WTC11 (cell line): ENCODE measurements at regions not wholly inside any gene's neighbourhood (a gene's known extent, or its start where the extent isn't known, plus 50 kb on each side); places are given as distances from the start of the nearest gene placed in this dataset.

Experiments
- ATAC-seq: fragments of 200-7000 bp; cut with Tn5 transposase; 2 replicates; pipeline ENCODE4 v1.10.0; 2021; ENCODE audit warnings: mild to moderate bottlenecking, moderate library complexity
- CTCF ChIA-PET: fragments of 300-600 bp; sonication (Branson Sonifier 250); formaldehyde crosslinking; loops from one replicate; lab custom pipeline; 2021; ENCODE audit warnings: antibody characterized with exemption; lab: Charles Lee
- POLR2A ChIA-PET: fragments of 350-600 bp; sonication (Branson Sonifier 250); formaldehyde crosslinking; loops from one replicate; lab custom pipeline; 2021; ENCODE audit warnings: antibody characterized with exemption; lab: Charles Lee
- DNase-seq: peaks from one replicate; pipeline ENCODE4 v3.0.0; 2021; ENCODE audit warnings: low spot score
- H3K27ac Mint-ChIP-seq: 2 replicates; pipeline ENCODE4 v1.8.0; 2021; ENCODE audit warnings: mixed read lengths
- H3K27me3 Mint-ChIP-seq: 2 replicates; pipeline ENCODE4 v1.8.0; 2021; ENCODE audit warnings: low read depth, mild to moderate bottlenecking, moderate library complexity, mixed read lengths
- H3K36me3 Mint-ChIP-seq: 2 replicates; pipeline ENCODE4 v1.8.0; 2021; ENCODE audit warnings: mixed read lengths
- H3K4me1 Mint-ChIP-seq: 2 replicates; pipeline ENCODE4 v1.8.0; 2022; ENCODE audit warnings: mixed read lengths
- H3K4me3 Mint-ChIP-seq: 2 replicates; pipeline ENCODE4 v1.8.0; 2021; ENCODE audit warnings: mild to moderate bottlenecking, moderate library complexity, mixed read lengths
- H3K9me3 Mint-ChIP-seq: 2 replicates; pipeline ENCODE4 v1.8.0; 2021; ENCODE audit warnings: mixed read lengths
- EMX1 ChIP-seq: fragments of 250-450 bp; sonication (Bioruptor Pico); IDR thresholded peaks from 2 replicates; pipeline ENCODE4 v1.8.0; 2021; ENCODE audit warnings: mild to moderate bottlenecking
- GABPB1 ChIP-seq: sonication (generic); formaldehyde crosslinking; IDR thresholded peaks from 2 replicates; pipeline ENCODE4 v1.8.1; 2023; ENCODE audit warnings: mild to moderate bottlenecking, missing genetic modification reagents
- GTF2I ChIP-seq: fragments of 250-450 bp; sonication (Bioruptor Pico); conservative IDR thresholded peaks from 2 replicates; pipeline ENCODE4 v1.4.0; 2021; ENCODE audit warnings: mild to moderate bottlenecking
- IRF2 ChIP-seq: sonication (generic); formaldehyde crosslinking; IDR thresholded peaks from 2 replicates; pipeline ENCODE4 v1.8.0; 2022; ENCODE audit warnings: low read depth, missing genetic modification reagents, borderline replicate concordance
- JUN ChIP-seq: sonication (generic); formaldehyde crosslinking; IDR thresholded peaks from 2 replicates; pipeline ENCODE4 v1.8.0; 2023; ENCODE audit warnings: mild to moderate bottlenecking, missing genetic modification reagents
- MYBL2 ChIP-seq: sonication (generic); formaldehyde crosslinking; IDR thresholded peaks from 2 replicates; pipeline ENCODE4 v1.8.1; 2023; ENCODE audit warnings: mild to moderate bottlenecking, moderate library complexity, missing genetic modification reagents
- NFATC4 ChIP-seq: fragments of 250-450 bp; sonication (Bioruptor Pico); IDR thresholded peaks from 2 replicates; pipeline ENCODE4 v1.9.0; 2021; ENCODE audit warnings: mild to moderate bottlenecking
- NFE2L1 ChIP-seq: sonication (generic); formaldehyde crosslinking; IDR thresholded peaks from 2 replicates; pipeline ENCODE4 v1.8.1; 2023; ENCODE audit warnings: missing genetic modification reagents
- RELA ChIP-seq: sonication (generic); formaldehyde crosslinking; IDR thresholded peaks from 2 replicates; pipeline ENCODE4 v1.8.1; 2022; ENCODE audit warnings: missing genetic modification reagents, mild to moderate bottlenecking, borderline replicate concordance
- RORB ChIP-seq: fragments of 250-450 bp; sonication (Bioruptor Pico); IDR thresholded peaks from 2 replicates; pipeline ENCODE4 v1.9.0; 2021; ENCODE audit warnings: mild to moderate bottlenecking
- USF1 ChIP-seq: sonication (generic); formaldehyde crosslinking; IDR thresholded peaks from 2 replicates; pipeline ENCODE4 v1.8.0; 2022; ENCODE audit warnings: mild to moderate bottlenecking, missing genetic modification reagents
- ZBTB21 ChIP-seq: sonication (generic); formaldehyde crosslinking; IDR thresholded peaks from 2 replicates; pipeline ENCODE4 v1.8.1; 2023; ENCODE audit warnings: mild to moderate bottlenecking, missing genetic modification reagents, borderline replicate concordance
- TF ChIP-seq, protein P1 (sequence below): sonication (generic); formaldehyde crosslinking; IDR thresholded peaks from 2 replicates; pipeline ENCODE4 v1.8.1; 2023; ENCODE audit warnings: mild to moderate bottlenecking, missing genetic modification reagents
- TF ChIP-seq, protein P2 (sequence below): sonication (generic); formaldehyde crosslinking; IDR thresholded peaks from 2 replicates; pipeline ENCODE4 v1.8.1; 2023; ENCODE audit warnings: mild to moderate bottlenecking, missing genetic modification reagents
- TF ChIP-seq, protein P3 (sequence below): fragments of 250-450 bp; sonication (Bioruptor Pico); IDR thresholded peaks from 2 replicates; pipeline ENCODE4 v2.1.2; 2022; ENCODE audit warnings: mild to moderate bottlenecking, moderate library complexity
- TF ChIP-seq, protein P4 (sequence below): fragments of 250-450 bp; sonication (Bioruptor Pico); IDR thresholded peaks from 2 replicates; pipeline ENCODE4 v1.9.0; 2021; ENCODE audit warnings: mild to moderate bottlenecking
- TF ChIP-seq, protein P5 (sequence below): fragments of 250-450 bp; sonication (Bioruptor Pico); IDR thresholded peaks from 2 replicates; pipeline ENCODE4 v1.9.0; 2021; ENCODE audit warnings: mild to moderate bottlenecking

DNA sequence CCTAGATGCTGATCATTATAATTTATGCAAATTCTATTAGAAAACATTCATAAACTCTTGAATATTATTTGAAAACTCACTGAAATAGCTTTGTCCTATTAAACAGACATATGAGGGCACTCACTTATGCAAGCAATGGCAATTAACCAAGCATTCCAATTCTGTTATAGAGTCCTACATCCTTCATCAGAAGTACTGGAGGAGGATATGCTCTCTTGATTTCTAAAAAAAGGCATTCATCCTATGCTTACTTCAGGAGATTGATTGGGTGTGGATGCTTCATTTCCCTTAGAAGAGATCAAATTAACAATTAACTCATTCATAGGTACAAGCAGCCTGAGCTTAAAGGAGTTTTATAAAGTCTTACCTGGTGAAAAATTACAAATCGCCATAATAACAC is 1317.2 kb downstream of the PCDH7 start:
- TF ChIP-seq USF1 (CRISPR knock-in tag) = no peak
- TF ChIP-seq RELA (CRISPR knock-in tag) = no peak
- TF ChIP-seq NFE2L1 (CRISPR knock-in tag) = no peak
- TF ChIP-seq ZBTB21 (CRISPR knock-in tag) = no peak
- TF ChIP-seq, protein P1, sequence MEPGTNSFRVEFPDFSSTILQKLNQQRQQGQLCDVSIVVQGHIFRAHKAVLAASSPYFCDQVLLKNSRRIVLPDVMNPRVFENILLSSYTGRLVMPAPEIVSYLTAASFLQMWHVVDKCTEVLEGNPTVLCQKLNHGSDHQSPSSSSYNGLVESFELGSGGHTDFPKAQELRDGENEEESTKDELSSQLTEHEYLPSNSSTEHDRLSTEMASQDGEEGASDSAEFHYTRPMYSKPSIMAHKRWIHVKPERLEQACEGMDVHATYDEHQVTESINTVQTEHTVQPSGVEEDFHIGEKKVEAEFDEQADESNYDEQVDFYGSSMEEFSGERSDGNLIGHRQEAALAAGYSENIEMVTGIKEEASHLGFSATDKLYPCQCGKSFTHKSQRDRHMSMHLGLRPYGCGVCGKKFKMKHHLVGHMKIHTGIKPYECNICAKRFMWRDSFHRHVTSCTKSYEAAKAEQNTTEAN (CRISPR knock-in tag) = no peak
- no peak for TF ChIP-seq MYBL2 (CRISPR knock-in tag)
- TF ChIP-seq GTF2I (CRISPR knock-in tag) = no peak
- no peak for TF ChIP-seq GABPB1 (CRISPR knock-in tag)
- TF ChIP-seq, protein P2, sequence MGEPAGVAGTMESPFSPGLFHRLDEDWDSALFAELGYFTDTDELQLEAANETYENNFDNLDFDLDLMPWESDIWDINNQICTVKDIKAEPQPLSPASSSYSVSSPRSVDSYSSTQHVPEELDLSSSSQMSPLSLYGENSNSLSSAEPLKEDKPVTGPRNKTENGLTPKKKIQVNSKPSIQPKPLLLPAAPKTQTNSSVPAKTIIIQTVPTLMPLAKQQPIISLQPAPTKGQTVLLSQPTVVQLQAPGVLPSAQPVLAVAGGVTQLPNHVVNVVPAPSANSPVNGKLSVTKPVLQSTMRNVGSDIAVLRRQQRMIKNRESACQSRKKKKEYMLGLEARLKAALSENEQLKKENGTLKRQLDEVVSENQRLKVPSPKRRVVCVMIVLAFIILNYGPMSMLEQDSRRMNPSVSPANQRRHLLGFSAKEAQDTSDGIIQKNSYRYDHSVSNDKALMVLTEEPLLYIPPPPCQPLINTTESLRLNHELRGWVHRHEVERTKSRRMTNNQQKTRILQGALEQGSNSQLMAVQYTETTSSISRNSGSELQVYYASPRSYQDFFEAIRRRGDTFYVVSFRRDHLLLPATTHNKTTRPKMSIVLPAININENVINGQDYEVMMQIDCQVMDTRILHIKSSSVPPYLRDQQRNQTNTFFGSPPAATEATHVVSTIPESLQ (CRISPR knock-in tag) = no peak
- TF ChIP-seq EMX1 (CRISPR knock-in tag) = no peak
- TF ChIP-seq, all 79 proteins: peak for 0
- POLR2A ChIA-PET = no interaction called here
- ATAC-seq (no peak), DNase-seq (no peak)
- Mint-ChIP-seq H3K9me3 (0 out of 2 replicates have a peak, but pooled peaks cover 4% of the 10 kb centered on the region), H3K4me1 (peaks cover 7% of the 10 kb centered on the region), H3K27ac (no peak overlapping the region), H3K27me3 (no peaks in the 10 kb centered on the region), H3K4me3 (no peak overlapping the region), H3K36me3 (no peaks in the 10 kb centered on the region)
- CTCF ChIA-PET = no interaction called here

GRCh38 chr4:32042486-32043247 is 1322.5 kb downstream of the PCDH7 start:
- TF ChIP-seq, protein P3, sequence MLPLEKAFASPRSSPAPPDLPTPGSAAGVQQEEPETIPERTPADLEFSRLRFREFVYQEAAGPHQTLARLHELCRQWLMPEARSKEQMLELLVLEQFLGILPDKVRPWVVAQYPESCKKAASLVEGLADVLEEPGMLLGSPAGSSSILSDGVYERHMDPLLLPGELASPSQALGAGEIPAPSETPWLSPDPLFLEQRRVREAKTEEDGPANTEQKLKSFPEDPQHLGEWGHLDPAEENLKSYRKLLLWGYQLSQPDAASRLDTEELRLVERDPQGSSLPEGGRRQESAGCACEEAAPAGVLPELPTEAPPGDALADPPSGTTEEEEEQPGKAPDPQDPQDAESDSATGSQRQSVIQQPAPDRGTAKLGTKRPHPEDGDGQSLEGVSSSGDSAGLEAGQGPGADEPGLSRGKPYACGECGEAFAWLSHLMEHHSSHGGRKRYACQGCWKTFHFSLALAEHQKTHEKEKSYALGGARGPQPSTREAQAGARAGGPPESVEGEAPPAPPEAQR (CRISPR knock-in tag) = no peak
- TF ChIP-seq, protein P4, sequence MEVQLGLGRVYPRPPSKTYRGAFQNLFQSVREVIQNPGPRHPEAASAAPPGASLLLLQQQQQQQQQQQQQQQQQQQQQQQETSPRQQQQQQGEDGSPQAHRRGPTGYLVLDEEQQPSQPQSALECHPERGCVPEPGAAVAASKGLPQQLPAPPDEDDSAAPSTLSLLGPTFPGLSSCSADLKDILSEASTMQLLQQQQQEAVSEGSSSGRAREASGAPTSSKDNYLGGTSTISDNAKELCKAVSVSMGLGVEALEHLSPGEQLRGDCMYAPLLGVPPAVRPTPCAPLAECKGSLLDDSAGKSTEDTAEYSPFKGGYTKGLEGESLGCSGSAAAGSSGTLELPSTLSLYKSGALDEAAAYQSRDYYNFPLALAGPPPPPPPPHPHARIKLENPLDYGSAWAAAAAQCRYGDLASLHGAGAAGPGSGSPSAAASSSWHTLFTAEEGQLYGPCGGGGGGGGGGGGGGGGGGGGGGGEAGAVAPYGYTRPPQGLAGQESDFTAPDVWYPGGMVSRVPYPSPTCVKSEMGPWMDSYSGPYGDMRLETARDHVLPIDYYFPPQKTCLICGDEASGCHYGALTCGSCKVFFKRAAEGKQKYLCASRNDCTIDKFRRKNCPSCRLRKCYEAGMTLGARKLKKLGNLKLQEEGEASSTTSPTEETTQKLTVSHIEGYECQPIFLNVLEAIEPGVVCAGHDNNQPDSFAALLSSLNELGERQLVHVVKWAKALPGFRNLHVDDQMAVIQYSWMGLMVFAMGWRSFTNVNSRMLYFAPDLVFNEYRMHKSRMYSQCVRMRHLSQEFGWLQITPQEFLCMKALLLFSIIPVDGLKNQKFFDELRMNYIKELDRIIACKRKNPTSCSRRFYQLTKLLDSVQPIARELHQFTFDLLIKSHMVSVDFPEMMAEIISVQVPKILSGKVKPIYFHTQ (CRISPR knock-in tag) = no peak
- TF ChIP-seq RORB (CRISPR knock-in tag) (no peak), JUN (CRISPR knock-in tag) (no peak), IRF2 (CRISPR knock-in tag) (no peak), NFATC4 (CRISPR knock-in tag) (no peak)
- TF ChIP-seq, protein P5, sequence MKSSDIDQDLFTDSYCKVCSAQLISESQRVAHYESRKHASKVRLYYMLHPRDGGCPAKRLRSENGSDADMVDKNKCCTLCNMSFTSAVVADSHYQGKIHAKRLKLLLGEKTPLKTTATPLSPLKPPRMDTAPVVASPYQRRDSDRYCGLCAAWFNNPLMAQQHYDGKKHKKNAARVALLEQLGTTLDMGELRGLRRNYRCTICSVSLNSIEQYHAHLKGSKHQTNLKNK = no peak
- DNase-seq = no peak
- no peaks in the 10 kb centered on the region for H3K36me3 Mint-ChIP-seq
- H3K27me3 Mint-ChIP-seq = no peaks in the 10 kb centered on the region
- H3K27ac Mint-ChIP-seq = no peak overlapping the region
- ChIA-PET POLR2A (no interaction called here), CTCF (no interaction called here)
- ATAC-seq = no peak
- H3K9me3 Mint-ChIP-seq = peaks cover 3% of the 10 kb centered on the region
- H3K4me1 Mint-ChIP-seq = peaks cover 7% of the 10 kb centered on the region
- H3K4me3 Mint-ChIP-seq = no peak overlapping the region
